ENCODE measurements at regions not wholly inside any gene's neighbourhood (a gene's known extent, or its start where the extent isn't known, plus 50 kb on each side); places are given as distances from the start of the nearest gene placed in this dataset.

DNA sequence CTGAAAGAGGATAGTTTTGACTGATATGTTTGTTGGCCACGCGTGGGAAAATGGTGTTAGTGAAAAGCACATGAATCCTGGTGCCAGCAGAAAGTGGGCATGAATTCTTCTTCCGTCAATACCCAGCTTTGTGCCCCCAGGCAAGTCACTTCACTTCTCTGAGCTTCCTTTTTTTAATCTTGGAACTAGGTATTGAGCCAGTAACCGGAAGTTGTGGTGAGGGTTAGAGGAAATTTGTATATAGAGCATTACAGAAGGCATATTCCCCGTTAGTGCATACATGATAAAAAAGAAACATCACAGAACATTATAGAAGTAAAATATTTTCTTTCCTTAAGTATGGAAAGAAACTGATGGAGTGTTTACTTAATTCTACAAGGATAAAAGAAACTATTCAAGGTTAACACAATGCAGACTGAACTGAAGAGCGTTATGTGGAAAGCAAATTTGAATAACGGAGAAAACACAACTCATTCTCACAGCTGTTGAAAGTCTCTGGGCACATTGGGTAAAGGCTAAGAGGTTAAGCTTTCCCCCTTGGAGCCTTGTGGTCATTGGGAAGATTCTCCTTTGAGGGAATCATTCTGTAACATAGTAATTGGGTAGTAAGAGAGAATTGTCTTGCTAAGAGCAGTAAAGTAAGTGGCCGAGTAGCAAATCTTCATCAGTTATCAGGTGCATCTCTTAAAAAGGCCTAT lies 223.1 kb downstream of the BCAS1 start:
- TF ChIP-seq POLR2A (IDR thresholded peaks at IDR 0.05), result no peak
- TF ChIP-seq, protein P1, sequence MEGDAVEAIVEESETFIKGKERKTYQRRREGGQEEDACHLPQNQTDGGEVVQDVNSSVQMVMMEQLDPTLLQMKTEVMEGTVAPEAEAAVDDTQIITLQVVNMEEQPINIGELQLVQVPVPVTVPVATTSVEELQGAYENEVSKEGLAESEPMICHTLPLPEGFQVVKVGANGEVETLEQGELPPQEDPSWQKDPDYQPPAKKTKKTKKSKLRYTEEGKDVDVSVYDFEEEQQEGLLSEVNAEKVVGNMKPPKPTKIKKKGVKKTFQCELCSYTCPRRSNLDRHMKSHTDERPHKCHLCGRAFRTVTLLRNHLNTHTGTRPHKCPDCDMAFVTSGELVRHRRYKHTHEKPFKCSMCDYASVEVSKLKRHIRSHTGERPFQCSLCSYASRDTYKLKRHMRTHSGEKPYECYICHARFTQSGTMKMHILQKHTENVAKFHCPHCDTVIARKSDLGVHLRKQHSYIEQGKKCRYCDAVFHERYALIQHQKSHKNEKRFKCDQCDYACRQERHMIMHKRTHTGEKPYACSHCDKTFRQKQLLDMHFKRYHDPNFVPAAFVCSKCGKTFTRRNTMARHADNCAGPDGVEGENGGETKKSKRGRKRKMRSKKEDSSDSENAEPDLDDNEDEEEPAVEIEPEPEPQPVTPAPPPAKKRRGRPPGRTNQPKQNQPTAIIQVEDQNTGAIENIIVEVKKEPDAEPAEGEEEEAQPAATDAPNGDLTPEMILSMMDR (IDR thresholded peaks at IDR 0.05), result no peak

All from vagina (tissue), 2 donors.